ENCODE measurements at regions not wholly inside any gene's neighbourhood (a gene's known extent, or its start where the extent isn't known, plus 50 kb on each side); places are given as distances from the start of the nearest gene placed in this dataset.

GRCh38 chrX:9374555-9374954 lies 90.3 kb upstream of the TBL1X start:
- no peak for TF ChIP-seq CTCF (IDR thresholded peaks at IDR 0.05 in 2 of 3, conservative IDR thresholded peaks at IDR 0.05 in 1 of 3; ENCODE audit: control insufficient read depth in 2 of 3, extremely low read depth in 1 of 3, insufficient read depth in 1 of 3, low read depth in 3 of 3, low read length in 3 of 3)
- no peak for TF ChIP-seq CEBPB (IDR thresholded peaks at IDR 0.05; ENCODE audit: borderline replicate concordance in 1 of 2, low read depth in 2 of 2, low read length in 2 of 2)
- TF ChIP-seq RAD21 (IDR thresholded peaks at IDR 0.05; ENCODE audit: insufficient read depth, low read depth, low read length), result no peak
- no peak for TF ChIP-seq TCF3 (IDR thresholded peaks at IDR 0.05; ENCODE audit: borderline replicate concordance, insufficient read depth, low read depth, low read length)
- no peak for TF ChIP-seq POLR2AphosphoS5 (IDR thresholded peaks at IDR 0.05; ENCODE audit: low read length)
- TF ChIP-seq CBFB (IDR thresholded peaks at IDR 0.05; ENCODE audit: low read depth), result no peak

Measured in GM12878 (cell line).